DOHH2 (cell line): ENCODE measurements at regions not wholly inside any gene's neighbourhood (a gene's known extent, or its start where the extent isn't known, plus 50 kb on each side); places are given as distances from the start of the nearest gene placed in this dataset.

Experiments
- H3F3A ChIP-seq: fragments of 200-600 bp; sonication (generic), shearing (Covaris generic); 2 replicates; pipeline ENCODE4 v1.6.0; 2016; ENCODE audit warnings: antibody characterized with exemption, mild to moderate bottlenecking; ENCODE audit not compliant: control insufficient read depth, insufficient read depth
- H3K27ac ChIP-seq: fragments of 200-600 bp; sonication (generic); 2 replicates; pipeline ENCODE4 v1.5.1; 2014; ENCODE audit warnings: low read depth, mild to moderate bottlenecking, low read length, moderate library complexity
- H3K27me3 ChIP-seq: fragments of 200-600 bp; sonication (generic); 2 replicates; pipeline ENCODE4 v1.6.1; 2014; ENCODE audit warnings: mild to moderate bottlenecking, low read length, mixed read lengths; ENCODE audit not compliant: control insufficient read depth
- H3K36me3 ChIP-seq: fragments of 200-600 bp; sonication (generic); 2 replicates; pipeline ENCODE4 v1.6.1; 2014; ENCODE audit warnings: mild to moderate bottlenecking, low read length, moderate library complexity, mixed read lengths; ENCODE audit not compliant: control insufficient read depth
- H3K4me1 ChIP-seq: fragments of 200-600 bp; sonication (generic); 2 replicates; pipeline ENCODE4 v1.6.1; 2014; ENCODE audit warnings: mild to moderate bottlenecking, low read length, mixed read lengths; ENCODE audit not compliant: control insufficient read depth
- H3K4me2 ChIP-seq: fragments of 200-600 bp; sonication (generic); 2 replicates; pipeline ENCODE4 v1.6.0; 2014; ENCODE audit warnings: mild to moderate bottlenecking, low read length, moderate library complexity
- H3K4me3 ChIP-seq: fragments of 200-600 bp; sonication (generic); 2 replicates; pipeline ENCODE4 v1.5.1; 2014; ENCODE audit warnings: mild to moderate bottlenecking, low read length, mixed read lengths
- H3K79me2 ChIP-seq: fragments of 200-600 bp; sonication (generic); 2 replicates; pipeline ENCODE4 v1.6.1; 2014; ENCODE audit warnings: mild to moderate bottlenecking, low read length, mixed read lengths; ENCODE audit not compliant: control insufficient read depth
- H3K9me2 ChIP-seq: fragments of 200-600 bp; sonication (generic); replicated peaks from 2 replicates; pipeline ENCODE4 v1.6.1; 2014; ENCODE audit warnings: mild to moderate bottlenecking, low read length, mixed read lengths; ENCODE audit not compliant: control insufficient read depth
- H3K9me3 ChIP-seq: fragments of 200-600 bp; sonication (generic); 2 replicates; pipeline ENCODE4 v1.6.1; 2014; ENCODE audit warnings: antibody characterized with exemption, low read length, mixed read lengths; ENCODE audit not compliant: control insufficient read depth, insufficient read depth
- H4K20me1 ChIP-seq: fragments of 200-600 bp; sonication (generic); 2 replicates; pipeline ENCODE4 v1.6.0; 2014; ENCODE audit warnings: low read depth, mild to moderate bottlenecking, antibody characterized with exemption, low read length, moderate library complexity; ENCODE audit not compliant: control insufficient read depth, insufficient read depth
- EZH2phosphoT487 ChIP-seq: fragments of 200-600 bp; sonication (generic); IDR thresholded peaks from 2 replicates; pipeline ENCODE4 v1.6.1; 2017; ENCODE audit warnings: borderline replicate concordance, mild to moderate bottlenecking, antibody characterized with exemption, low read length, moderate library complexity, mixed read lengths
- TF ChIP-seq, protein P1 (sequence below): fragments of 200-600 bp; sonication (generic); IDR thresholded peaks from one replicate; pipeline ENCODE4 v1.5.1; 2014; ENCODE audit warnings: antibody characterized with exemption, mild to moderate bottlenecking, low read depth, low read length; ENCODE audit not compliant: poor library complexity, severe bottlenecking

DNA sequence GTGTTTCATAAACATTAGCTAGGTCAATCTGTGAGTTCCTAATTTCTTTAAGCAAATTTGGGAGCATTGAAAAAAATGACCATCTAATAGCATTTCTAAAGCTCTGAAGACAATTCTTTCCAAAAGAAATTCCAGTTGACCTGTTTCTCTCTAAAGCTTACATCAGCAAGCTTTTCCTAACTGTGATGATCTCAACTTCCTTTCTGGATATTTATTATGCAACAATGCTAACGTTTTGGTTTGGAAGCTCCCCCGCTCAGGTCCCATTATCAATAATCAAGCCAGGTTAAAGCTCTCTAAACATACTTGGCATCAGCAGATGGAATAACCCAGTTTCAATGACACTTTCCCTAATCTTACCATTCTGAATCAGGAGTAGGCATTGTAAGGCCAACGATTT is 196.3 kb upstream of the TANK start:
- no peaks in the 10 kb centered on the region for H3K36me3 ChIP-seq
- H3K4me3 ChIP-seq = no peak overlapping the region
- H3K9me3 ChIP-seq = no peaks in the 10 kb centered on the region
- TF ChIP-seq, protein P1, sequence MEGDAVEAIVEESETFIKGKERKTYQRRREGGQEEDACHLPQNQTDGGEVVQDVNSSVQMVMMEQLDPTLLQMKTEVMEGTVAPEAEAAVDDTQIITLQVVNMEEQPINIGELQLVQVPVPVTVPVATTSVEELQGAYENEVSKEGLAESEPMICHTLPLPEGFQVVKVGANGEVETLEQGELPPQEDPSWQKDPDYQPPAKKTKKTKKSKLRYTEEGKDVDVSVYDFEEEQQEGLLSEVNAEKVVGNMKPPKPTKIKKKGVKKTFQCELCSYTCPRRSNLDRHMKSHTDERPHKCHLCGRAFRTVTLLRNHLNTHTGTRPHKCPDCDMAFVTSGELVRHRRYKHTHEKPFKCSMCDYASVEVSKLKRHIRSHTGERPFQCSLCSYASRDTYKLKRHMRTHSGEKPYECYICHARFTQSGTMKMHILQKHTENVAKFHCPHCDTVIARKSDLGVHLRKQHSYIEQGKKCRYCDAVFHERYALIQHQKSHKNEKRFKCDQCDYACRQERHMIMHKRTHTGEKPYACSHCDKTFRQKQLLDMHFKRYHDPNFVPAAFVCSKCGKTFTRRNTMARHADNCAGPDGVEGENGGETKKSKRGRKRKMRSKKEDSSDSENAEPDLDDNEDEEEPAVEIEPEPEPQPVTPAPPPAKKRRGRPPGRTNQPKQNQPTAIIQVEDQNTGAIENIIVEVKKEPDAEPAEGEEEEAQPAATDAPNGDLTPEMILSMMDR = no peak
- no peak for TF ChIP-seq EZH2phosphoT487
- no peak overlapping the region for H3K4me2 ChIP-seq
- H3K4me1 ChIP-seq = no peaks in the 10 kb centered on the region
- H3K79me2 ChIP-seq = no peaks in the 10 kb centered on the region
- peaks cover 2% of the 10 kb centered on the region; the same call in 1 of the 2 replicates for H3K27me3 ChIP-seq
- H3K9me2 ChIP-seq = no peaks in the 10 kb centered on the region
- no peaks in the 10 kb centered on the region for H4K20me1 ChIP-seq
- no peak overlapping the region for H3K27ac ChIP-seq
- H3F3A ChIP-seq = no peaks in the 10 kb centered on the region

DNA sequence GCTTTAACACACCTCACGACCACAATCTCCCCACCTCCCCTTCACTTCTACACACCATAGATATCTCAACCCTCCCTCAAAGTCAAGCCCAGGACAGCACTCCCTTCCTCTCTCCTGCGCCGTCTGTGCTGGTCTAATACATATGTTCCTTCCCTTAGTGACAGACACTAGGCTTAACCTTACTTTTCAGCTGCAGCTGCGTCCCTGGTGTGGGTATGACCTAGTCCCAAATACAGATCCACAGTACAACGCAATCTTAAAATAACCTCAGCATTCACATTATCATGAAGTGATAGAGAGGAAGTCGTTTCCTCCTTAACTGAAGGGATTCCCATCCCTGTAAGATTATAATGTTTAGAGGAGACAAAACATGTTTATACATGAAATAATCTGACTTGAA is 192.7 kb upstream of the TANK start:
- no peaks in the 10 kb centered on the region for H3K9me3 ChIP-seq
- no peak overlapping the region for H3K4me3 ChIP-seq
- peaks cover 2% of the 10 kb centered on the region; the same call in 1 of the 2 replicates for H3K27me3 ChIP-seq
- H3K4me1 ChIP-seq = no peaks in the 10 kb centered on the region
- no peaks in the 10 kb centered on the region for H3K79me2 ChIP-seq
- H3K36me3 ChIP-seq = no peaks in the 10 kb centered on the region
- H3K4me2 ChIP-seq = no peak overlapping the region
- H3K9me2 ChIP-seq = no peaks in the 10 kb centered on the region
- TF ChIP-seq EZH2phosphoT487 = no peak
- TF ChIP-seq, protein P1 = no peak
- H3K27ac ChIP-seq = no peak overlapping the region
- H3F3A ChIP-seq = no peaks in the 10 kb centered on the region
- no peaks in the 10 kb centered on the region for H4K20me1 ChIP-seq

DNA sequence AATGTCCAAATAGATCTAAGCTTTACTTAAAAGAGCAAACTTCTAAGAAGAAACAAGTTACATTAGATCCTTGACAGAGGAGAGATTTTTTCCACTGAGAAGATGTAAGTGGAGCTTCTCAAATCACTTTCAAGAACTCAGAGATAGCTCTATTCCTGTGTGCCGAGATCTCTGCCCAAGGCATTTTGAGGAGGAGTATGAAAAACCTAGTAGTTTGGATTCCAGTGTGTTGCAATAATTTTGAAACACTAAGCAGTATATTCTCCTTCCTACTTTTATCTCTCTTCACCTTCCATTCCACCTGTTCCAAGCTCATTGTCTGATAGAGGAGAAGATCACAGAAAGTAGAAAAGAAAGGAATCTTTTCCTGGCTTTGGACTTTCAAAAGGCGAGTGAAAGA is 192.0 kb upstream of the TANK start:
- Histone ChIP-seq H3K27me3 (peaks cover under 1% of the 10 kb centered on the region; the same call in 1 of the 2 replicates), H3K9me3 (no peaks in the 10 kb centered on the region), H4K20me1 (no peaks in the 10 kb centered on the region), H3K27ac (no peak overlapping the region), H3K4me3 (no peak overlapping the region), H3K9me2 (no peaks in the 10 kb centered on the region), H3K36me3 (no peaks in the 10 kb centered on the region), H3F3A (no peaks in the 10 kb centered on the region), H3K4me2 (no peak overlapping the region), H3K4me1 (no peaks in the 10 kb centered on the region), H3K79me2 (no peaks in the 10 kb centered on the region)
- TF ChIP-seq EZH2phosphoT487 = no peak
- TF ChIP-seq, protein P1 = no peak
